HL-60 (cell line): ENCODE measurements at regions not wholly inside any gene's neighbourhood (a gene's known extent, or its start where the extent isn't known, plus 50 kb on each side); places are given as distances from the start of the nearest gene placed in this dataset.

ENCODE experiments used
- DNase-seq, 2 experiments: peaks; one replicate each; pipeline ENCODE4 v3.0.0-alpha.2; 2010 to 2020; ENCODE audit warnings: low read depth in 1 of 2, low spot score in 1 of 2
- H3K27ac ChIP-seq: fragments of 250-450 bp; sonication (Bioruptor Pico); replicated peaks from 2 replicates; pipeline ENCODE4 v1.5.1; 2020; ENCODE audit warnings: mild to moderate bottlenecking, moderate library complexity
- H3K27me3 ChIP-seq: fragments of 250-450 bp; sonication (Bioruptor Pico); 2 replicates; pipeline ENCODE4 v1.5.1; 2021; ENCODE audit warnings: mild to moderate bottlenecking, moderate library complexity; ENCODE audit not compliant: insufficient read depth, poor library complexity, severe bottlenecking
- H3K4me3 ChIP-seq: replicated peaks from 2 replicates; pipeline ENCODE4 v1.5.1; 2011; ENCODE audit warnings: mild to moderate bottlenecking, control low read depth, low read length; ENCODE audit not compliant: insufficient read depth
- CTCF ChIP-seq: IDR thresholded peaks from one replicate; pipeline ENCODE4 v1.5.1; 2011; ENCODE audit warnings: low read length, control low read depth, inconsistent platforms; ENCODE audit not compliant: insufficient read depth
- GABPA ChIP-seq: IDR thresholded peaks from 2 replicates; pipeline ENCODE4 v1.6.1; 2012; ENCODE audit warnings: low read depth
- POLR2AphosphoS5 ChIP-seq: IDR thresholded peaks from 2 replicates; pipeline ENCODE4 v1.6.1; 2012; ENCODE audit warnings: low read depth
- REST ChIP-seq: IDR thresholded peaks from 2 replicates; pipeline ENCODE4 v1.6.1; 2012; ENCODE audit warnings: low read depth; ENCODE audit not compliant: insufficient replicate concordance
- SPI1 ChIP-seq: IDR thresholded peaks from 2 replicates; pipeline ENCODE4 v1.6.1; 2012; ENCODE audit warnings: low read depth, mild to moderate bottlenecking, borderline replicate concordance

- Histone ChIP-seq H3K27ac (no peak overlapping the region), H3K27me3 (no peaks in the 10 kb centered on the region), H3K4me3 (no peak overlapping the region)
- DNase-seq = no peak
- no peak for TF ChIP-seq GABPA
- no peak for TF ChIP-seq CTCF
- TF ChIP-seq SPI1 = no peak
- no peak for TF ChIP-seq REST
- no peak for TF ChIP-seq POLR2AphosphoS5
Measured at GRCh38 chr15:29616512-29616911, 205.8 kb downstream of the TJP1 start.

DNA sequence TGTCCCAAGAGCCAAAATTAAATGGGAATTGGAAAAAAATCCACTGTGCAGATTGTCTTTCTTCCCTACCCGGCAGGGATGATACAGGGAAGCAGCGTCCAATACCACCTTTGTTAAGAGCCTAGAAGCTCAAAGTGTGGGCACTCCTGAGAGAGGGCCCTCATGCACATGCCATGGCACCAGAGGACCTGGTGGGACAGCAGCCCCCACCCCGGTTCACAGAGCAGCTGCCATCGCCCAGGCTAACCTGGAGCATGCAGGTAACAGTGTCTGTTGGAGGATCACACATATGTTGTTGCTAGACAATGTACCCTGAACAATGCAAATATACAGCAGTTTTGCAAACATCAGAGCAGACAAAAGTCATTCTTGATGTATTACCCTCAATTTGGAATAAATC lies 206.5 kb downstream of the TJP1 start:
- DNase-seq = no peak
- Histone ChIP-seq H3K27me3 (no peaks in the 10 kb centered on the region), H3K27ac (no peak overlapping the region), H3K4me3 (no peak overlapping the region)
- TF ChIP-seq SPI1 (no peak), POLR2AphosphoS5 (no peak)

DNA sequence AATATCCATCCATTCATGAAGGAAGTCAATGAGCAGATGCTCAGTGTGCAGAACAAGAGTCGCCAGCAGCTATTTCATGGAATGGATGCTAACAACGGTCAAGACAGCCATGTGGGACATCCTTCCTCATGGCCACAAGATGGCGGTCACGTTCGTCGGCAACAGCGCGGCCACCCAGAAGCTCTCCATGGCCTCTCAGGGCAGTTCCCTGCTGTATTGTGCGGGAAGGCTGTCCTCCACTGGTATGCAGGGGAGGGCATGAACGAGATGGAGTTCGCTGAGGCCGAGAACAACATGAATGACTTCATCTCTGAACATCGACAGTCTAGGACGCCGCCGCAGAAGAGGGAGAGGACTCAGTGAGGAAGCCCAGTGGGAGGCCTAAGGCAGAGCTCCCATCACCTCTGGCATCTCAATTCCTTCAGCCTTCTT lies 208.3 kb downstream of the TJP1 start:
- Histone ChIP-seq H3K27me3 (no peaks in the 10 kb centered on the region), H3K27ac (no peak overlapping the region), H3K4me3 (no peak overlapping the region)
- no peak for DNase-seq
- TF ChIP-seq GABPA (no peak), POLR2AphosphoS5 (no peak), REST (no peak), CTCF (no peak)

GRCh38 chr15:29612701-29613100 lies 209.6 kb downstream of the TJP1 start:
- Histone ChIP-seq H3K4me3 (no peak overlapping the region), H3K27me3 (no peaks in the 10 kb centered on the region), H3K27ac (no peak overlapping the region)
- TF ChIP-seq SPI1 (no peak), CTCF (no peak), GABPA (no peak), POLR2AphosphoS5 (no peak), REST (no peak)
- no peak for DNase-seq
